Upper lobe of left lung (tissue), 4 donors: ENCODE measurements at regions not wholly inside any gene's neighbourhood (a gene's known extent, or its start where the extent isn't known, plus 50 kb on each side); places are given as distances from the start of the nearest gene placed in this dataset.

Experiments
- CTCF ChIP-seq, 6 experiments: fragments of 450-650 bp in 4 of 6; fragments of 200-600 bp in 2 of 6; sonication (generic) in 2 of 6; IDR thresholded peaks; one replicate each; pipeline ENCODE4 v1.5.1; 2016 to 2019; ENCODE audit warnings: antibody characterized with exemption in 6 of 6
- POLR2A ChIP-seq, 4 donors: fragments of 450-650 bp; IDR thresholded peaks; one replicate each; pipeline ENCODE4 v1.5.1; 2016 to 2017; ENCODE audit warnings: antibody characterized with exemption in 4 of 4, mild to moderate bottlenecking in 2 of 4

DNA sequence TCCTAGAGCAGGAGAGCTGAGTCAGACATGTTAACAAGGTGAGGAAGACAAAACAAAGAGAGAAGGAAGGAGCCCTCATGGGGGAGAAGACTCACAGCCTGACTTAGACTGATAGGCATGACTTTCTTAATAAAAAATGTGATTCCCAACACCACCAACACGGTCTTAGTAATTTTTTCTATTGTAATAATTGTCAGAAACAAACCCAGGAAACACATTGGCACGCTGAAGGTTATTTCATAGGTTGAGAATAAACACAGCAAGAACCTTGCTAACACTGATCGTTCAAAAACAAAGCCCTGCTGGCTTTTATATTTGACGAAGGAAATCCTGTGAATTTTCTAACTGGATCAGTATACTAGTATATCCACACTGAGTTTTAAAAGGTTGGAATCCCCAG lies 286.8 kb downstream of the HACE1 start:
- TF ChIP-seq CTCF (IDR thresholded peaks at IDR 0.05) (no peak), POLR2A (IDR thresholded peaks at IDR 0.05) (no peak)
